ENCODE measurements at regions not wholly inside any gene's neighbourhood (a gene's known extent, or its start where the extent isn't known, plus 50 kb on each side); places are given as distances from the start of the nearest gene placed in this dataset.
"Not testable (repeated sequence)": the region's sequence is repeated elsewhere in the genome, so short reads cannot be mapped to it uniquely, and the experiment has no call there.

DNA sequence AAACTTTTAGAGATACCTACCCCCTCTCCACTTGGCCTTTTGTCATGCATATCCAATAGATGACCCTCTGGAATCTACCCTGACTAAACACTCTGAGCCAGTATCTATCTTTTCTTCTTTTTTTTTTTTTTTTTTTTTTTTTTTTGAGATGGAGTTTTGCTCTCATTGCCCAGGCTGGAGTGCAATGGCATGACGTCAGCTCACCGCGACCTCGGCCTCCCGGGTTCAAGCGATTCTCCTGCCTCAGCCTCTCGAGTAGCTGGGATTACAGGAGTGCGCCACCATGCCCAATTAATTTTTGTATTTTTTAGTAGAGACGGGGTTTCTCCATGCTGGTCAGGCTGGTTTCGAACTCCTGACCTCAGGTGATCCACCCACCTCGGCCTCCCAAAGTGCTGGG, 50.8 kb upstream of the GRIN2B start:
- H3K27ac ChIP-seq; H3K4me3 ChIP-seq; H3K27me3 ChIP-seq (ENCODE audit: low read depth); ATAC-seq; H3K4me1 ChIP-seq; intact Hi-C loops (cut with DNase I); DNase-seq; H3K9me3 ChIP-seq; H3K36me3 ChIP-seq: not testable (repeated sequence)

DNA sequence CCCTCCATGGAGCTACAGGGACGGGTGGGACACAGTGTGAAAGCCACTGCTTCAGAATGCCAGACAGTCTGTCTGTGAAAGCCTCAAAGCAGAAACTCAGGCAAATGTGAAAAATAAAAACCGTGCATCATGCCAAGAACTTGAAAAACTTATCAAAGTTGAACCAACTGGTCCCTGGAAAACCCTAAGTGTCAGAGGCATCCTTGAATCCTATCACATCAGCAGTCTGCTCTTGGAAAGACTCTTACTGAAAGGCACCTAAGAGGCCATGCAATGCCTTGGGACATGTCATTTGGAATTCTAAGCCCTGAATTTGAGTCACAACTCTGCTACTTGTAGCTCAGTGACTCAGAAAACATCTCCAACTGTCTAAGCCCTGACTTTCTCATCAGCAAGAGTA, 62.4 kb upstream of the GRIN2B start:
- ATAC-seq, result no peak
- intact Hi-C loops (cut with DNase I), result no loop called here
- Histone ChIP-seq H3K4me3 (no peak overlapping the region), H3K27me3 (ENCODE audit: low read depth) (no peaks in the 10 kb centered on the region), H3K4me1 (no peaks in the 10 kb centered on the region), H3K9me3 (no peaks in the 10 kb centered on the region), H3K36me3 (no peaks in the 10 kb centered on the region), H3K27ac (no peak overlapping the region)
- TF ChIP-seq, protein P1, sequence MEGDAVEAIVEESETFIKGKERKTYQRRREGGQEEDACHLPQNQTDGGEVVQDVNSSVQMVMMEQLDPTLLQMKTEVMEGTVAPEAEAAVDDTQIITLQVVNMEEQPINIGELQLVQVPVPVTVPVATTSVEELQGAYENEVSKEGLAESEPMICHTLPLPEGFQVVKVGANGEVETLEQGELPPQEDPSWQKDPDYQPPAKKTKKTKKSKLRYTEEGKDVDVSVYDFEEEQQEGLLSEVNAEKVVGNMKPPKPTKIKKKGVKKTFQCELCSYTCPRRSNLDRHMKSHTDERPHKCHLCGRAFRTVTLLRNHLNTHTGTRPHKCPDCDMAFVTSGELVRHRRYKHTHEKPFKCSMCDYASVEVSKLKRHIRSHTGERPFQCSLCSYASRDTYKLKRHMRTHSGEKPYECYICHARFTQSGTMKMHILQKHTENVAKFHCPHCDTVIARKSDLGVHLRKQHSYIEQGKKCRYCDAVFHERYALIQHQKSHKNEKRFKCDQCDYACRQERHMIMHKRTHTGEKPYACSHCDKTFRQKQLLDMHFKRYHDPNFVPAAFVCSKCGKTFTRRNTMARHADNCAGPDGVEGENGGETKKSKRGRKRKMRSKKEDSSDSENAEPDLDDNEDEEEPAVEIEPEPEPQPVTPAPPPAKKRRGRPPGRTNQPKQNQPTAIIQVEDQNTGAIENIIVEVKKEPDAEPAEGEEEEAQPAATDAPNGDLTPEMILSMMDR (IDR thresholded peaks at IDR 0.05), result no peak
- no peak for DNase-seq

DNA sequence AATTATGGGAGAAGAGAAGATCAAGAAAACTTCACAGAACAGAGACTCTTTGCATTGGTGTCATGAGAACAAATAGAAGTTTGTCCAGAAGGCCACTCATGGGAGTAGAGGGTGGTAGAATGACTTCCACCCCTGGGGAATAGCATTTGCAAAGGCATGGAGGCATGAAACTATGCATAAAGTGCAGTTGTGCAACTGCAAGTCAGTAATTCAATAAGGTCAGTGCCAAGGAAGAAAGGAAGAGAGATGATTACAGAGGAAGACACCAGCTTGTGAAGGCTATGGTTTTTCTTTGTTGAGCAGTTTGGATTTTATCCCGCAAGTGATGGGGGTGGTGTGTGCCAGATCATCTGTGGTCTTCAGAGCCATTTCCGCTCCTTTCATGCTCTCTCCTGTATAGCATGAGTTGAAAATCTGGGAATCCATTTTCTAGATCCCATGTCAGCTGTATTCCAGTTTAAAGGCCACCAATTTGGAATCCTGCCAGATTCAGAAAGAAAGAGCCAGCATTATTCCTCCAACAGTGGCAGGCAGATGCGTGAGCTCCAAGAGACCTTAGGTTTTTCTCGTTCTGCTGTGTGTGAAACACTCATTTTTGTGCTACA, 67.6 kb upstream of the GRIN2B start:
- Histone ChIP-seq H3K4me3 (no peak overlapping the region), H3K36me3 (no peaks in the 10 kb centered on the region), H3K4me1 (no peaks in the 10 kb centered on the region), H3K9me3 (no peaks in the 10 kb centered on the region), H3K27ac (no peak overlapping the region), H3K27me3 (ENCODE audit: low read depth) (no peaks in the 10 kb centered on the region)
- TF ChIP-seq, protein P1 (IDR thresholded peaks at IDR 0.05), result no peak
- ATAC-seq (no peak), DNase-seq (no peak)
- intact Hi-C loops (cut with DNase I), result no loop called here

DNA sequence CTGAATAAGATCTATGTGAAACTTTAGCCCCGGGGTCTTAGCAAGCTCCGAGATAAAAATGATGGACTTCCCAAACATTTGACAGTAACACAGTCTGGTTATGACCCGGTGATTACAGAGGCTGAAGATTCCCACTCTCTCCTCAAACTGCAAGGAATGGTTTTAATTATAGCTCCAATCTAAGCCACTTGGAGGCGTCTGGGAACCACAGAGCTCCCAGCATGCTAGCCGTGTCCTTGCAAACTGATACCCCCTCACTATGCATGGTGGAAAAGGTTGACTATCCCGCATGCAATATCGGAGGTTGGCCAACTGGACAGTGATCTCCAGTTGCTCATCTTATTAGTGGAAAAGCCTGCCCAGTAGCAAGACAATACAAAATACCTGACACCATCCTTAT, 76.5 kb upstream of the GRIN2B start:
- Histone ChIP-seq H3K27me3 (ENCODE audit: low read depth) (no peaks in the 10 kb centered on the region), H3K4me1 (no peaks in the 10 kb centered on the region), H3K9me3 (no peaks in the 10 kb centered on the region), H3K36me3 (no peaks in the 10 kb centered on the region), H3K4me3 (no peak overlapping the region), H3K27ac (no peak overlapping the region)
- DNase-seq, result no peak
- intact Hi-C loops (cut with DNase I), result no loop called here
- TF ChIP-seq, protein P1 (IDR thresholded peaks at IDR 0.05), result no peak
- ATAC-seq, result no peak

DNA sequence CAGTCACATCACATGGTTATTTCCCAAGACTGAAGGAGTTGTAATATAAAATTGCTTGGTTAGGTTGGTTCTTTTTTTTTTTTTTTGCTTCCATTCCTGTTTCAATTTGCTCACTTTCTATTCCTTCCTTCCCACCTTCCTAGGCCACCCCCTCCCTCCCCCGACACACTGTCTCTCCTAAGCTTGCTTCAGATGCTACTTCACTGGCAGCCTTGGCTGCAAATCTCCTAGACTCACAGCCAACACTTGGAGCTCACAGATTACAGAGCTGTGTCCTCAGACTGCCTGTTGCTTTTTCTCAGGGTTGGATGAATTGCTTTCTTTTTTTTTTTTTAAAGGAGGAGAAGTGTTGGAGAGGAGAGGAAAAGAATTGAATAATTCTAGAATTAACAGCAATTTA, 77.3 kb upstream of the GRIN2B start:
- TF ChIP-seq, protein P1 (IDR thresholded peaks at IDR 0.05), result no peak
- H3K27me3 ChIP-seq (ENCODE audit: low read depth), result no peaks in the 10 kb centered on the region
- no peak for ATAC-seq
- no peaks in the 10 kb centered on the region for H3K36me3 ChIP-seq
- no peak for DNase-seq
- no peak overlapping the region for H3K4me3 ChIP-seq
- intact Hi-C loops (cut with DNase I), result no loop called here
- H3K9me3 ChIP-seq, result no peaks in the 10 kb centered on the region
- no peaks in the 10 kb centered on the region for H3K4me1 ChIP-seq
- no peak overlapping the region for H3K27ac ChIP-seq

DNA sequence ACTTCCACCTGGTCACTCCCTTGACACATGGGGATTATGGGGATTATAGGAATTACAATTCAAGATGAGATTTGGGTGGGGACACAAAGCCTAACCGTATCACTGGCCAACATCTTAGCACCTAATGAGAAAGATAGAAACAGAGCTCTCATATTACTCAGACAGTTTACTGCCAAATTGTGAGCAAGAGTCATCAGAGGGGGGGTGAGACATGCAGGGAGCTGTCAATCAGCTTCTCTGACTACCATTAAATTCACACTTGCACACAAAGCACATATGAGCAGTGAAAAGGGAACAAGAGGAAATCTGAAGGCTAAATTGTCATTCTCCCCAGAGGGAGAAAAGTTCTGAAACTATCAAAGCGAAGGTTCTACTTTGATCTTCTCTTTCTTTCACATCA, 78.1 kb upstream of the GRIN2B start:
- H3K27me3 ChIP-seq (ENCODE audit: low read depth), result no peaks in the 10 kb centered on the region
- TF ChIP-seq, protein P1 (IDR thresholded peaks at IDR 0.05), result no peak
- no peak for ATAC-seq
- no peak for DNase-seq
- intact Hi-C loops (cut with DNase I), result no loop called here
- no peak overlapping the region for H3K4me3 ChIP-seq
- H3K9me3 ChIP-seq, result no peaks in the 10 kb centered on the region
- no peak overlapping the region for H3K27ac ChIP-seq
- H3K4me1 ChIP-seq, result no peaks in the 10 kb centered on the region
- no peaks in the 10 kb centered on the region for H3K36me3 ChIP-seq
